H1 (cell line): ENCODE measurements at regions not wholly inside any gene's neighbourhood (a gene's known extent, or its start where the extent isn't known, plus 50 kb on each side); places are given as distances from the start of the nearest gene placed in this dataset.

Experiments used
- CTCF ChIA-PET: fragments of 300-600 bp; sonication (Branson Sonifier 250); formaldehyde crosslinking; loops from one replicate; lab custom pipeline; 2021; ENCODE audit not compliant: partially characterized antibody; lab: Charles Lee
- POLR2A ChIA-PET: fragments of 300-600 bp; sonication (Branson Sonifier 250); formaldehyde crosslinking; loops from one replicate; lab custom pipeline; 2021; ENCODE audit warnings: inconsistent platforms; ENCODE audit not compliant: partially characterized antibody; lab: Charles Lee
- DNase-seq, 2 experiments: peaks; one replicate each; pipeline versions ENCODE4 v3.0.0 to v3.0.0-alpha.2; 2010 to 2022; ENCODE audit warnings: low spot score in 2 of 2, low read depth in 1 of 2, mixed read lengths in 1 of 2
- FAIRE-seq: peaks from 2 replicates; lab custom pipeline; 2011; peaks lifted over from hg19 to GRCh38; lab: Jason Lieb, UNC
- H2AFZ ChIP-seq: 2 replicates; pipeline ENCODE4 v1.8.1; 2012; ENCODE audit warnings: low read length, inconsistent platforms
- H2AK5ac ChIP-seq: 2 replicates; pipeline ENCODE4 v1.6.1; 2013; ENCODE audit warnings: low read depth, low read length
- H2BK120ac ChIP-seq: replicated peaks from 2 replicates; pipeline ENCODE3; 2013; ENCODE audit warnings: low read depth, low read length, inconsistent platforms
- H2BK12ac ChIP-seq: 2 replicates; pipeline ENCODE4 v1.6.1; 2013; ENCODE audit warnings: low read depth, low read length
- H2BK15ac ChIP-seq: 2 replicates; pipeline ENCODE4 v1.6.1; 2013; ENCODE audit warnings: low read length
- H2BK20ac ChIP-seq: 2 replicates; pipeline ENCODE4 v1.6.1; 2013; ENCODE audit warnings: low read length
- H2BK5ac ChIP-seq: 2 replicates; pipeline ENCODE4 v1.6.1; 2013; ENCODE audit warnings: low read depth, low read length
- H3K14ac ChIP-seq: 2 replicates; pipeline ENCODE4 v1.6.1; 2013; ENCODE audit warnings: inconsistent platforms; ENCODE audit not compliant: insufficient read length
- H3K18ac ChIP-seq: 2 replicates; pipeline ENCODE4 v1.6.1; 2013; ENCODE audit warnings: low read length; ENCODE audit errors: extremely low read depth
- H3K23ac ChIP-seq: 2 replicates; pipeline ENCODE4 v1.6.1; 2013; ENCODE audit warnings: inconsistent platforms; ENCODE audit not compliant: insufficient read length
- H3K23me2 ChIP-seq: 2 replicates; pipeline ENCODE4 v1.6.1; 2013; ENCODE audit warnings: low read depth, low read length
- H3K27ac ChIP-seq: 2 replicates; pipeline ENCODE4 v1.6.1; 2011; ENCODE audit warnings: low read depth, low read length, inconsistent platforms
- H3K27me3 ChIP-seq, 4 experiments: replicated peaks in 1 of 4; 1 replicate in 1 of 4; 2 replicates in 3 of 4; pipeline versions ENCODE4 v1.6.1 to v1.8.1; 2011 to 2013; ENCODE audit warnings: low read length in 3 of 4, mild to moderate bottlenecking in 3 of 4, inconsistent platforms in 2 of 4, mixed read lengths in 2 of 4, moderate library complexity in 1 of 4; ENCODE audit not compliant: control insufficient read depth in 3 of 4, insufficient read depth in 3 of 4; ENCODE audit errors: extremely low read depth in 1 of 4
- H3K36me3 ChIP-seq, 4 experiments: 2 replicates each; pipeline versions ENCODE4 v1.6.1 to v1.8.1; 2011 to 2013; ENCODE audit warnings: mild to moderate bottlenecking in 4 of 4, low read length in 3 of 4, moderate library complexity in 2 of 4, control low read depth in 1 of 4, inconsistent platforms in 1 of 4; ENCODE audit not compliant: insufficient read depth in 4 of 4, control insufficient read depth in 2 of 4
- H3K4ac ChIP-seq: replicated peaks from 2 replicates; pipeline ENCODE3; 2013; ENCODE audit warnings: low read length, low read depth, mixed read lengths, inconsistent platforms; ENCODE audit not compliant: insufficient read length
- H3K4me1 ChIP-seq, 4 experiments: replicated peaks in 1 of 4; 1 replicate in 1 of 4; 2 replicates in 3 of 4; pipeline versions ENCODE4 v1.6.1 to v1.8.1; 2011 to 2013; ENCODE audit warnings: low read length in 3 of 4, inconsistent platforms in 2 of 4, mixed read lengths in 1 of 4; ENCODE audit not compliant: insufficient read depth in 4 of 4, control insufficient read depth in 3 of 4
- H3K4me2 ChIP-seq, 2 experiments: 2 replicates each; pipeline versions ENCODE4 v1.6.1 to v1.8.1; 2011 to 2013; ENCODE audit warnings: low read depth in 2 of 2, low read length in 2 of 2, control low read depth in 1 of 2, inconsistent platforms in 1 of 2, mild to moderate bottlenecking in 1 of 2; ENCODE audit not compliant: insufficient read depth in 1 of 2
- H3K4me3 ChIP-seq, 4 experiments: fragments of 200-600, 300-600 bp in 1 of 4; sonication (generic), shearing (Covaris generic), sonication (Bioruptor Twin) in 1 of 4; 2 replicates each; pipeline versions ENCODE4 v1.5.1 to v1.8.1; 2011 to 2016; ENCODE audit warnings: low read length in 4 of 4, low read depth in 3 of 4, control low read depth in 2 of 4, inconsistent platforms in 2 of 4, mild to moderate bottlenecking in 2 of 4, mixed read lengths in 1 of 4, moderate library complexity in 1 of 4; ENCODE audit not compliant: insufficient read depth in 2 of 4; ENCODE audit errors: extremely low read depth in 1 of 4
- H3K56ac ChIP-seq: replicated peaks from 2 replicates; pipeline ENCODE3; 2013; ENCODE audit warnings: low read depth, mild to moderate bottlenecking, mixed read lengths, low read length, inconsistent platforms; ENCODE audit not compliant: insufficient read length
- H3K79me1 ChIP-seq: 2 replicates; pipeline ENCODE4 v1.6.1; 2013; ENCODE audit warnings: low read depth, low read length, control low read depth
- H3K79me2 ChIP-seq, 2 experiments: 2 replicates each; pipeline versions ENCODE4 v1.6.1 to v1.8.1; 2012 to 2013; ENCODE audit warnings: low read length in 2 of 2, mild to moderate bottlenecking in 2 of 2, inconsistent platforms in 1 of 2; ENCODE audit not compliant: insufficient read depth in 2 of 2, control insufficient read depth in 1 of 2
- H3K9ac ChIP-seq, 4 experiments: replicated peaks in 1 of 4; 1 replicate in 1 of 4; 2 replicates in 3 of 4; pipeline versions ENCODE4 v1.6.1 to v1.8.1; 2011 to 2013; ENCODE audit warnings: low read depth in 3 of 4, low read length in 3 of 4, control low read depth in 2 of 4, mild to moderate bottlenecking in 2 of 4, moderate library complexity in 2 of 4, inconsistent platforms in 1 of 4; ENCODE audit errors: extremely low read depth in 1 of 4
- H3K9me3 ChIP-seq, 2 experiments: 2 replicates each; pipeline versions ENCODE4 v1.6.1 to v1.8.1; 2012 to 2013; ENCODE audit warnings: mild to moderate bottlenecking in 2 of 2, moderate library complexity in 2 of 2, control low read depth in 1 of 2, inconsistent platforms in 1 of 2, low read depth in 1 of 2, low read length in 1 of 2, mixed read lengths in 1 of 2; ENCODE audit not compliant: insufficient read depth in 2 of 2
- H4K20me1 ChIP-seq, 2 experiments: replicated peaks in 1 of 2; 2 replicates each; pipeline versions ENCODE3 to v1.8.1; 2011 to 2013; ENCODE audit warnings: inconsistent platforms in 2 of 2, low read length in 2 of 2, mild to moderate bottlenecking in 1 of 2; ENCODE audit not compliant: insufficient read depth in 2 of 2, control insufficient read depth in 1 of 2
- H4K5ac ChIP-seq: 2 replicates; pipeline ENCODE4 v1.6.1; 2013; ENCODE audit warnings: low read length, low read depth, mixed read lengths, inconsistent platforms; ENCODE audit not compliant: insufficient read length
- H4K8ac ChIP-seq: 2 replicates; pipeline ENCODE4 v1.8.0; 2013; ENCODE audit warnings: mild to moderate bottlenecking, moderate library complexity, low read length, inconsistent platforms; ENCODE audit not compliant: insufficient read depth; ENCODE audit errors: extremely low read depth
- H4K91ac ChIP-seq: replicated peaks from 2 replicates; pipeline ENCODE3; 2013; ENCODE audit warnings: low read length, mixed read lengths, inconsistent platforms; ENCODE audit not compliant: insufficient read length
- CTBP2 ChIP-seq: IDR thresholded peaks from 2 replicates; pipeline ENCODE4 v1.7.0; 2011; ENCODE audit warnings: borderline replicate concordance, mild to moderate bottlenecking, moderate library complexity, mixed read lengths, low read length; ENCODE audit not compliant: insufficient read depth, insufficient read length
- MAFK ChIP-seq: IDR thresholded peaks from 2 replicates; pipeline ENCODE4 v1.6.1; 2012; ENCODE audit warnings: low read depth, mild to moderate bottlenecking, improper control_type of control experiment, low read length
- RXRA ChIP-seq: IDR thresholded peaks from 2 replicates; pipeline ENCODE4 v1.6.1; 2011; ENCODE audit warnings: low read depth, mild to moderate bottlenecking, low read length, moderate library complexity; ENCODE audit not compliant: insufficient read depth
- TBP ChIP-seq: IDR thresholded peaks from 2 replicates; pipeline ENCODE4 v1.6.1; 2011; ENCODE audit warnings: low read depth, low read length, improper control_type of control experiment
- WGBS, 2 experiments: shearing (Covaris generic) in 1 of 2; methylation state at CpG; one replicate each; pipeline versions ENCODE4 v1.1.6 to v1.1.7; 2013 to 2015; ENCODE audit warnings: low lambda C conversion rate in 2 of 2, mixed read lengths in 2 of 2, inconsistent platforms in 1 of 2, low coverage in 1 of 2, missing lambda C conversion rate in 1 of 2; ENCODE audit not compliant: insufficient replicate concordance in 2 of 2, insufficient coverage in 1 of 2, insufficient read length in 1 of 2; ENCODE audit errors: extremely low coverage in 1 of 2, missing lambda C conversion rate in 1 of 2; 5-methylcytosine and 5-hydroxymethylcytosine counted together

DNA sequence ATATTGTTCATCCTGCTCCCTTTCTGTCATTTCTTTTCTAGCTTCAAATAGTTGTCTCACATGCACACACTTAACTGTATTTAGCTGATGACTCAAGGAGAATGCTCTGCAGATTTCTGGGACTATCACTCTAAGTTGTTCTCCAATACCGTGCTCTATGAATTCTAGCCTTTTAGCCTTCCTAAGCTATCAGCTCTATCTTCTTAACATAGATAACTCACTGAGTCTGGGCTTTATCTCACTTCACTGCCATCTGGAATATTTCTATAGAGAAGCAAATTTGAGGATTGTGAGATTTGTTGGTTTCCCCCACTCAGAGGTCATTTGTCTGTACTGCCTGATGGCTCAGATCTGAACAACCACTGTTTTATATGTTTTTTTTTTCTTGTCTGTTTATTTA lies 369.7 kb downstream of the TUSC1 start:
- Histone ChIP-seq H4K91ac (no peak overlapping the region), H3K9me3 (0 out of 4 replicates have a peak, but pooled peaks cover 0 to 2% of the 10 kb centered on the region in 2 experiments), H3K27me3 (no peaks in the 10 kb centered on the region), H3K4me1 (no peaks in the 10 kb centered on the region), H3K4me3 (no peak overlapping the region), H3K27ac (no peak overlapping the region), H3K36me3 (no peaks in the 10 kb centered on the region), H3K14ac (no peak overlapping the region), H2BK120ac (no peak overlapping the region), H2AFZ (no peak overlapping the region), H2BK12ac (no peak overlapping the region), H2BK5ac (no peak overlapping the region), H3K18ac (no peak overlapping the region), H3K9ac (no peak overlapping the region), H3K4me2 (no peak overlapping the region), H3K23ac (no peak overlapping the region), H3K4ac (no peak overlapping the region), H2BK15ac (no peak overlapping the region), H3K79me2 (no peaks in the 10 kb centered on the region), H3K79me1 (no peaks in the 10 kb centered on the region), H3K56ac (no peak overlapping the region), H4K20me1 (no peaks in the 10 kb centered on the region), H2AK5ac (no peak overlapping the region), H4K8ac (no peak overlapping the region), H2BK20ac (no peak overlapping the region), H3K23me2 (no peaks in the 10 kb centered on the region), H4K5ac (no peak overlapping the region)
- POLR2A ChIA-PET = no interaction called here
- DNase-seq = no peak
- FAIRE-seq = no peak
- WGBS, 2 experiments = 100% methylated on average over 1 of the region's 1 CpG; no CpG with 5 or more reads in 1 of the 2 experiments
- CTCF ChIA-PET = interaction anchor here (1.4 kb wide), 1 partner anchor 16 kb away, joined by 3 read pairs; no protein-coding TSS in a partner anchor
- TF ChIP-seq RXRA = no peak
- TF ChIP-seq TBP = no peak
- TF ChIP-seq CTBP2 = no peak
- TF ChIP-seq MAFK = no peak
